CD4-positive, alpha-beta T cell (primary cell): ENCODE measurements at regions not wholly inside any gene's neighbourhood (a gene's known extent, or its start where the extent isn't known, plus 50 kb on each side); places are given as distances from the start of the nearest gene placed in this dataset.

Experiments used
- ATAC-seq: fragments of 200-7000 bp; cut with Tn5 transposase; one replicate; pipeline ENCODE4 v1.10.0; 2022; ENCODE audit warnings: mild to moderate bottlenecking; ENCODE audit not compliant: poor library complexity
- CTCF ChIA-PET: fragments of 350-600 bp; sonication (Branson Sonifier 250); formaldehyde crosslinking; loops from one replicate; lab custom pipeline; 2021; ENCODE audit warnings: antibody characterized with exemption, inconsistent platforms; lab: Charles Lee
- POLR2A ChIA-PET: fragments of 350-600 bp; sonication (Branson Sonifier 250); formaldehyde crosslinking; loops from one replicate; lab custom pipeline; 2021; ENCODE audit warnings: antibody characterized with exemption, inconsistent platforms; lab: Charles Lee
- DNase-seq, 14 experiments: peaks; one replicate each; pipeline ENCODE4 v3.0.0-alpha.2; 2013 to 2020; ENCODE audit warnings: mixed read lengths in 2 of 14
- H3K27ac ChIP-seq, 2 donors: one replicate each; pipeline versions ENCODE4 v1.5.1 to v1.7.0; 2013; ENCODE audit warnings: low read length in 2 of 2, low read depth in 1 of 2, mild to moderate bottlenecking in 1 of 2
- H3K27me3 ChIP-seq, 2 experiments: 1 replicate in 1 of 2; 2 replicates in 1 of 2; pipeline versions ENCODE4 v1.6.1 to v1.7.0; 2013; ENCODE audit warnings: low read length in 2 of 2, control low read depth in 1 of 2, mild to moderate bottlenecking in 1 of 2, moderate library complexity in 1 of 2; ENCODE audit not compliant: insufficient read depth in 2 of 2, control insufficient read depth in 1 of 2
- H3K36me3 ChIP-seq: one replicate; pipeline ENCODE4 v1.6.1; 2013; ENCODE audit warnings: low read length, control low read depth; ENCODE audit not compliant: insufficient read depth
- H3K4me1 ChIP-seq: one replicate; pipeline ENCODE4 v1.6.1; 2013; ENCODE audit warnings: low read length, control low read depth; ENCODE audit not compliant: insufficient read depth
- H3K4me3 ChIP-seq: one replicate; pipeline ENCODE4 v1.5.1; 2013; ENCODE audit warnings: mild to moderate bottlenecking, low read length, moderate library complexity
- H3K9me3 ChIP-seq, 2 experiments: 1 replicate in 1 of 2; 2 replicates in 1 of 2; pipeline versions ENCODE4 v1.6.1 to v1.7.0; 2013; ENCODE audit warnings: low read length in 2 of 2, mild to moderate bottlenecking in 2 of 2, control low read depth in 1 of 2, moderate library complexity in 1 of 2; ENCODE audit not compliant: control insufficient read depth in 1 of 2, insufficient read depth in 1 of 2
- H3K27ac Mint-ChIP-seq: one replicate; pipeline ENCODE4 v1.8.0; 2020; ENCODE audit warnings: mixed read lengths
- H3K27me3 Mint-ChIP-seq: one replicate; pipeline ENCODE4 v1.8.0; 2021; ENCODE audit warnings: mixed read lengths
- H3K36me3 Mint-ChIP-seq: one replicate; pipeline ENCODE4 v1.8.0; 2021; ENCODE audit warnings: low read depth, mixed read lengths
- H3K4me1 Mint-ChIP-seq: one replicate; pipeline ENCODE4 v1.8.0; 2021; ENCODE audit warnings: low read depth, mixed read lengths
- H3K4me3 Mint-ChIP-seq: one replicate; pipeline ENCODE4 v1.8.0; 2020; ENCODE audit warnings: mild to moderate bottlenecking, mixed read lengths
- H3K9me3 Mint-ChIP-seq: one replicate; pipeline ENCODE4 v1.8.0; 2020; ENCODE audit warnings: mixed read lengths
- CTCF ChIP-seq: fragments of 200-600 bp; IDR thresholded peaks from one replicate; pipeline ENCODE4 v1.8.0; 2022; ENCODE audit warnings: antibody characterized with exemption, mild to moderate bottlenecking
- intact Hi-C, 2 experiments: fragments of 100-400 bp; cut with DNase I in 1 of 2; cut with micrococcal nuclease in 1 of 2; formaldehyde crosslinking; loops; one replicate each; pipeline versions ENCODE4 v1.15.1 to v1.9.0; 2023 to 2025; cut with DNase I, micrococcal nuclease

- intact Hi-C loops: no loop called here
- Mint-ChIP-seq H3K9me3 (peaks cover 5% of the 10 kb centered on the region), H3K27me3 (no peaks in the 10 kb centered on the region), H3K4me1 (no peaks in the 10 kb centered on the region), H3K4me3 (no peak overlapping the region), H3K27ac (no peak overlapping the region), H3K36me3 (no peaks in the 10 kb centered on the region)
- DNase-seq (no peak), ATAC-seq (no peak)
- Histone ChIP-seq H3K27ac (no peak overlapping the region), H3K4me3 (no peak overlapping the region), H3K4me1 (no peaks in the 10 kb centered on the region), H3K36me3 (no peaks in the 10 kb centered on the region), H3K9me3 (peaks cover 0 to 3% of the 10 kb centered on the region in 2 experiments), H3K27me3 (no peaks in the 10 kb centered on the region)
- ChIA-PET POLR2A (no interaction called here), CTCF (no interaction called here)
- TF ChIP-seq CTCF: no peak
These were observed 1848.3 kb upstream of the RAG2 start for GRCh38 chr11:38446336-38446735.

GRCh38 chr11:38438091-38438490 lies 1840.1 kb upstream of the RAG2 start:
- ATAC-seq (no peak), DNase-seq (no peak)
- Histone ChIP-seq H3K27me3 (no peaks in the 10 kb centered on the region), H3K9me3 (no peaks in the 10 kb centered on the region), H3K4me3 (no peak overlapping the region), H3K36me3 (no peaks in the 10 kb centered on the region), H3K27ac (no peak overlapping the region), H3K4me1 (no peaks in the 10 kb centered on the region)
- Mint-ChIP-seq H3K4me1 (no peaks in the 10 kb centered on the region), H3K27ac (no peak overlapping the region), H3K27me3 (no peaks in the 10 kb centered on the region), H3K4me3 (no peak overlapping the region), H3K9me3 (peaks cover 9% of the 10 kb centered on the region), H3K36me3 (no peaks in the 10 kb centered on the region)
- CTCF ChIA-PET: no interaction called here
- POLR2A ChIA-PET: no interaction called here
- intact Hi-C loops: no loop called here
- TF ChIP-seq CTCF: no peak

GRCh38 chr11:38425578-38425977 lies 1827.5 kb upstream of the RAG2 start:
- Histone ChIP-seq H3K4me3 (no peak overlapping the region), H3K36me3 (no peaks in the 10 kb centered on the region), H3K4me1 (no peaks in the 10 kb centered on the region), H3K9me3 (peaks cover 0 to 4% of the 10 kb centered on the region in 2 experiments), H3K27ac (no peak overlapping the region), H3K27me3 (no peaks in the 10 kb centered on the region)
- DNase-seq (no peak), ATAC-seq (no peak)
- ChIA-PET POLR2A (no interaction called here), CTCF (no interaction called here)
- no peak overlapping the region for H3K4me3 Mint-ChIP-seq
- intact Hi-C loops: no loop called here
- H3K27me3 Mint-ChIP-seq: no peaks in the 10 kb centered on the region
- no peak for TF ChIP-seq CTCF
- H3K9me3 Mint-ChIP-seq: peaks cover 11% of the 10 kb centered on the region
- H3K27ac Mint-ChIP-seq: no peak overlapping the region
- H3K4me1 Mint-ChIP-seq: no peaks in the 10 kb centered on the region
- no peaks in the 10 kb centered on the region for H3K36me3 Mint-ChIP-seq
